H1 (cell line): ENCODE measurements at regions not wholly inside any gene's neighbourhood (a gene's known extent, or its start where the extent isn't known, plus 50 kb on each side); places are given as distances from the start of the nearest gene placed in this dataset.

Experiments used
- CTCF ChIA-PET: fragments of 300-600 bp; sonication (Branson Sonifier 250); formaldehyde crosslinking; loops from one replicate; lab custom pipeline; 2021; ENCODE audit not compliant: partially characterized antibody; lab: Charles Lee
- POLR2A ChIA-PET: fragments of 300-600 bp; sonication (Branson Sonifier 250); formaldehyde crosslinking; loops from one replicate; lab custom pipeline; 2021; ENCODE audit warnings: inconsistent platforms; ENCODE audit not compliant: partially characterized antibody; lab: Charles Lee
- DNase-seq, 2 experiments: peaks; one replicate each; pipeline versions ENCODE4 v3.0.0 to v3.0.0-alpha.2; 2010 to 2022; ENCODE audit warnings: low spot score in 2 of 2, low read depth in 1 of 2, mixed read lengths in 1 of 2
- FAIRE-seq: peaks from 2 replicates; lab custom pipeline; 2011; peaks lifted over from hg19 to GRCh38; lab: Jason Lieb, UNC
- H2AFZ ChIP-seq: 2 replicates; pipeline ENCODE4 v1.8.1; 2012; ENCODE audit warnings: low read length, inconsistent platforms
- H2AK5ac ChIP-seq: 2 replicates; pipeline ENCODE4 v1.6.1; 2013; ENCODE audit warnings: low read depth, low read length
- H2BK120ac ChIP-seq: replicated peaks from 2 replicates; pipeline ENCODE3; 2013; ENCODE audit warnings: low read depth, low read length, inconsistent platforms
- H2BK12ac ChIP-seq: 2 replicates; pipeline ENCODE4 v1.6.1; 2013; ENCODE audit warnings: low read depth, low read length
- H2BK15ac ChIP-seq: 2 replicates; pipeline ENCODE4 v1.6.1; 2013; ENCODE audit warnings: low read length
- H2BK20ac ChIP-seq: 2 replicates; pipeline ENCODE4 v1.6.1; 2013; ENCODE audit warnings: low read length
- H2BK5ac ChIP-seq: 2 replicates; pipeline ENCODE4 v1.6.1; 2013; ENCODE audit warnings: low read depth, low read length
- H3K14ac ChIP-seq: 2 replicates; pipeline ENCODE4 v1.6.1; 2013; ENCODE audit warnings: inconsistent platforms; ENCODE audit not compliant: insufficient read length
- H3K18ac ChIP-seq: 2 replicates; pipeline ENCODE4 v1.6.1; 2013; ENCODE audit warnings: low read length; ENCODE audit errors: extremely low read depth
- H3K23ac ChIP-seq: 2 replicates; pipeline ENCODE4 v1.6.1; 2013; ENCODE audit warnings: inconsistent platforms; ENCODE audit not compliant: insufficient read length
- H3K23me2 ChIP-seq: 2 replicates; pipeline ENCODE4 v1.6.1; 2013; ENCODE audit warnings: low read depth, low read length
- H3K27ac ChIP-seq: 2 replicates; pipeline ENCODE4 v1.6.1; 2011; ENCODE audit warnings: low read depth, low read length, inconsistent platforms
- H3K27me3 ChIP-seq, 4 experiments: replicated peaks in 1 of 4; 1 replicate in 1 of 4; 2 replicates in 3 of 4; pipeline versions ENCODE4 v1.6.1 to v1.8.1; 2011 to 2013; ENCODE audit warnings: low read length in 3 of 4, mild to moderate bottlenecking in 3 of 4, inconsistent platforms in 2 of 4, mixed read lengths in 2 of 4, moderate library complexity in 1 of 4; ENCODE audit not compliant: control insufficient read depth in 3 of 4, insufficient read depth in 3 of 4; ENCODE audit errors: extremely low read depth in 1 of 4
- H3K36me3 ChIP-seq, 4 experiments: 2 replicates each; pipeline versions ENCODE4 v1.6.1 to v1.8.1; 2011 to 2013; ENCODE audit warnings: mild to moderate bottlenecking in 4 of 4, low read length in 3 of 4, moderate library complexity in 2 of 4, control low read depth in 1 of 4, inconsistent platforms in 1 of 4; ENCODE audit not compliant: insufficient read depth in 4 of 4, control insufficient read depth in 2 of 4
- H3K4ac ChIP-seq: replicated peaks from 2 replicates; pipeline ENCODE3; 2013; ENCODE audit warnings: low read length, low read depth, mixed read lengths, inconsistent platforms; ENCODE audit not compliant: insufficient read length
- H3K4me1 ChIP-seq, 4 experiments: replicated peaks in 1 of 4; 1 replicate in 1 of 4; 2 replicates in 3 of 4; pipeline versions ENCODE4 v1.6.1 to v1.8.1; 2011 to 2013; ENCODE audit warnings: low read length in 3 of 4, inconsistent platforms in 2 of 4, mixed read lengths in 1 of 4; ENCODE audit not compliant: insufficient read depth in 4 of 4, control insufficient read depth in 3 of 4
- H3K4me2 ChIP-seq, 2 experiments: 2 replicates each; pipeline versions ENCODE4 v1.6.1 to v1.8.1; 2011 to 2013; ENCODE audit warnings: low read depth in 2 of 2, low read length in 2 of 2, control low read depth in 1 of 2, inconsistent platforms in 1 of 2, mild to moderate bottlenecking in 1 of 2; ENCODE audit not compliant: insufficient read depth in 1 of 2
- H3K4me3 ChIP-seq, 4 experiments: fragments of 200-600, 300-600 bp in 1 of 4; sonication (generic), shearing (Covaris generic), sonication (Bioruptor Twin) in 1 of 4; 2 replicates each; pipeline versions ENCODE4 v1.5.1 to v1.8.1; 2011 to 2016; ENCODE audit warnings: low read length in 4 of 4, low read depth in 3 of 4, control low read depth in 2 of 4, inconsistent platforms in 2 of 4, mild to moderate bottlenecking in 2 of 4, mixed read lengths in 1 of 4, moderate library complexity in 1 of 4; ENCODE audit not compliant: insufficient read depth in 2 of 4; ENCODE audit errors: extremely low read depth in 1 of 4
- H3K56ac ChIP-seq: replicated peaks from 2 replicates; pipeline ENCODE3; 2013; ENCODE audit warnings: low read depth, mild to moderate bottlenecking, mixed read lengths, low read length, inconsistent platforms; ENCODE audit not compliant: insufficient read length
- H3K79me1 ChIP-seq: 2 replicates; pipeline ENCODE4 v1.6.1; 2013; ENCODE audit warnings: low read depth, low read length, control low read depth
- H3K79me2 ChIP-seq, 2 experiments: 2 replicates each; pipeline versions ENCODE4 v1.6.1 to v1.8.1; 2012 to 2013; ENCODE audit warnings: low read length in 2 of 2, mild to moderate bottlenecking in 2 of 2, inconsistent platforms in 1 of 2; ENCODE audit not compliant: insufficient read depth in 2 of 2, control insufficient read depth in 1 of 2
- H3K9ac ChIP-seq, 4 experiments: replicated peaks in 1 of 4; 1 replicate in 1 of 4; 2 replicates in 3 of 4; pipeline versions ENCODE4 v1.6.1 to v1.8.1; 2011 to 2013; ENCODE audit warnings: low read depth in 3 of 4, low read length in 3 of 4, control low read depth in 2 of 4, mild to moderate bottlenecking in 2 of 4, moderate library complexity in 2 of 4, inconsistent platforms in 1 of 4; ENCODE audit errors: extremely low read depth in 1 of 4
- H3K9me3 ChIP-seq, 2 experiments: 2 replicates each; pipeline versions ENCODE4 v1.6.1 to v1.8.1; 2012 to 2013; ENCODE audit warnings: mild to moderate bottlenecking in 2 of 2, moderate library complexity in 2 of 2, control low read depth in 1 of 2, inconsistent platforms in 1 of 2, low read depth in 1 of 2, low read length in 1 of 2, mixed read lengths in 1 of 2; ENCODE audit not compliant: insufficient read depth in 2 of 2
- H4K20me1 ChIP-seq, 2 experiments: replicated peaks in 1 of 2; 2 replicates each; pipeline versions ENCODE3 to v1.8.1; 2011 to 2013; ENCODE audit warnings: inconsistent platforms in 2 of 2, low read length in 2 of 2, mild to moderate bottlenecking in 1 of 2; ENCODE audit not compliant: insufficient read depth in 2 of 2, control insufficient read depth in 1 of 2
- H4K5ac ChIP-seq: 2 replicates; pipeline ENCODE4 v1.6.1; 2013; ENCODE audit warnings: low read length, low read depth, mixed read lengths, inconsistent platforms; ENCODE audit not compliant: insufficient read length
- H4K8ac ChIP-seq: 2 replicates; pipeline ENCODE4 v1.8.0; 2013; ENCODE audit warnings: mild to moderate bottlenecking, moderate library complexity, low read length, inconsistent platforms; ENCODE audit not compliant: insufficient read depth; ENCODE audit errors: extremely low read depth
- H4K91ac ChIP-seq: replicated peaks from 2 replicates; pipeline ENCODE3; 2013; ENCODE audit warnings: low read length, mixed read lengths, inconsistent platforms; ENCODE audit not compliant: insufficient read length
- ATF2 ChIP-seq: IDR thresholded peaks from 2 replicates; pipeline ENCODE4 v1.6.1; 2012; ENCODE audit warnings: low read length, inconsistent platforms
- EGR1 ChIP-seq: IDR thresholded peaks from 2 replicates; pipeline ENCODE4 v1.6.1; 2011; ENCODE audit warnings: low read depth, low read length, borderline replicate concordance
- HDAC6 ChIP-seq: IDR thresholded peaks from one replicate; pipeline ENCODE4 v1.7.1; 2012; ENCODE audit warnings: low read depth, mild to moderate bottlenecking, inconsistent platforms, low read length, moderate library complexity
- JUN ChIP-seq: IDR thresholded peaks from 2 replicates; pipeline ENCODE4 v1.6.1; 2011; ENCODE audit warnings: low read depth, mild to moderate bottlenecking, improper control_type of control experiment, low read length
- RAD21 ChIP-seq, 2 experiments: IDR thresholded peaks in 1 of 2; conservative IDR thresholded peaks in 1 of 2; 2 replicates each; pipeline ENCODE4 v1.6.1; 2011; ENCODE audit warnings: low read depth in 2 of 2, low read length in 2 of 2, improper control_type of control experiment in 1 of 2, inconsistent platforms in 1 of 2, mild to moderate bottlenecking in 1 of 2, moderate library complexity in 1 of 2
- SIRT6 ChIP-seq: IDR thresholded peaks from one replicate; pipeline ENCODE4 v1.7.1; 2012; ENCODE audit warnings: low read length, inconsistent platforms
- SP2 ChIP-seq: IDR thresholded peaks from 2 replicates; pipeline ENCODE4 v1.6.1; 2012; ENCODE audit warnings: mild to moderate bottlenecking, low read length, inconsistent platforms
- WGBS, 2 experiments: shearing (Covaris generic) in 1 of 2; methylation state at CpG; one replicate each; pipeline versions ENCODE4 v1.1.6 to v1.1.7; 2013 to 2015; ENCODE audit warnings: low lambda C conversion rate in 2 of 2, mixed read lengths in 2 of 2, inconsistent platforms in 1 of 2, low coverage in 1 of 2, missing lambda C conversion rate in 1 of 2; ENCODE audit not compliant: insufficient replicate concordance in 2 of 2, insufficient coverage in 1 of 2, insufficient read length in 1 of 2; ENCODE audit errors: extremely low coverage in 1 of 2, missing lambda C conversion rate in 1 of 2; 5-methylcytosine and 5-hydroxymethylcytosine counted together

- Histone ChIP-seq H3K14ac (no peak overlapping the region), H3K56ac (no peak overlapping the region), H3K23me2 (no peaks in the 10 kb centered on the region), H2BK5ac (no peak overlapping the region), H2BK12ac (no peak overlapping the region), H3K4ac (no peak overlapping the region), H3K4me3 (no peak overlapping the region), H2AK5ac (no peak overlapping the region), H3K79me1 (no peaks in the 10 kb centered on the region), H4K8ac (no peak overlapping the region), H3K9ac (no peak overlapping the region), H3K23ac (no peak overlapping the region), H3K18ac (no peak overlapping the region), H4K5ac (no peak overlapping the region), H2BK120ac (no peak overlapping the region), H3K79me2 (no peaks in the 10 kb centered on the region), H3K27ac (no peak overlapping the region), H3K4me2 (no peak overlapping the region), H4K20me1 (no peaks in the 10 kb centered on the region), H3K36me3 (no peaks in the 10 kb centered on the region), H2AFZ (no peak overlapping the region), H4K91ac (no peak overlapping the region), H2BK15ac (no peak overlapping the region), H3K9me3 (no peaks in the 10 kb centered on the region), H3K27me3 (no peaks in the 10 kb centered on the region), H3K4me1 (peaks cover 0 to 14% (median 13%) of the 10 kb centered on the region in 4 experiments; a peak in 5 of 7 replicates), H2BK20ac (0 out of 2 replicates have a peak overlapping the region, but pooled peaks have one; percentile 73)
- POLR2A ChIA-PET: no interaction called here
- CTCF ChIA-PET: interaction anchor here (0.6 to 6.6 kb wide), 6 partner anchors 14 to 256 kb away, joined by 3 to 27 read pairs (median 3); no protein-coding TSS in a partner anchor
- DNase-seq: no peak
- no peak for FAIRE-seq
- 86% methylated on average over 9 of the region's 9 CpGs; no CpG with 5 or more reads in 1 of the 2 experiments for WGBS, 2 experiments
- TF ChIP-seq ATF2: no peak
- no peak for TF ChIP-seq RAD21 (IDR thresholded peaks at IDR 0.05 in 1 of 2, conservative IDR thresholded peaks at IDR 0.05 in 1 of 2; ENCODE audit: low read depth in 2 of 2, low read length in 2 of 2)
- TF ChIP-seq EGR1: no peak
- no peak for TF ChIP-seq HDAC6
- no peak for TF ChIP-seq JUN
- no peak for TF ChIP-seq SIRT6
- no peak for TF ChIP-seq SP2
Measured at GRCh38 chr12:105741786-105742566, 396.8 kb downstream of the NUAK1 start.
